Heart left ventricle (tissue), 16 donors: ENCODE measurements at regions not wholly inside any gene's neighbourhood (a gene's known extent, or its start where the extent isn't known, plus 50 kb on each side); places are given as distances from the start of the nearest gene placed in this dataset.
A peak's percentile ranks its signal among the peaks of the same experiment; 100 is the strongest.

Experiments
- ATAC-seq, 4 donors: fragments of 200-7000 bp; cut with Tn5 transposase; one replicate each; pipeline ENCODE4 v1.9.1; 2020 to 2022; ENCODE audit warnings: moderate library complexity in 4 of 4, mild to moderate bottlenecking in 3 of 4, moderate number of reproducible peaks in 1 of 4
- DNase-seq, 5 donors: peaks; one replicate each; pipeline ENCODE4 v3.0.0-alpha.2; 2020
- H3K27ac ChIP-seq, 12 donors: fragments of 200-600 bp; sonication (generic) in 4 of 12; one replicate each; pipeline versions ENCODE4 v1.5.0 to v1.8.0; 2016 to 2022; ENCODE audit warnings: mild to moderate bottlenecking in 2 of 12
- H3K27me3 ChIP-seq, 9 donors: fragments of 200-600 bp; sonication (generic) in 2 of 9; one replicate each; pipeline versions ENCODE4 v1.5.1 to v1.8.0; 2016 to 2022; ENCODE audit warnings: mild to moderate bottlenecking in 3 of 9
- H3K36me3 ChIP-seq, 9 donors: fragments of 200-600 bp; sonication (generic) in 2 of 9; one replicate each; pipeline versions ENCODE4 v1.5.0 to v1.8.0; 2018 to 2022; ENCODE audit warnings: mild to moderate bottlenecking in 2 of 9
- H3K4me1 ChIP-seq, 12 donors: fragments of 200-600 bp; sonication (generic) in 4 of 12; one replicate each; pipeline versions ENCODE4 v1.5.0 to v1.8.0; 2016 to 2022; ENCODE audit warnings: mild to moderate bottlenecking in 3 of 12
- H3K4me3 ChIP-seq, 12 donors: fragments of 200-600 bp; sonication (generic) in 4 of 12; one replicate each; pipeline versions ENCODE4 v1.5.0 to v1.8.0; 2017 to 2022; ENCODE audit warnings: mild to moderate bottlenecking in 9 of 12, moderate library complexity in 4 of 12
- H3K9me3 ChIP-seq, 12 donors: fragments of 200-600 bp; sonication (generic) in 4 of 12; one replicate each; pipeline versions ENCODE4 v1.5.0 to v1.8.0; 2016 to 2022; ENCODE audit warnings: mild to moderate bottlenecking in 1 of 12
- POLR2A ChIP-seq, 2 donors: fragments of 450-650 bp; IDR thresholded peaks; one replicate each; pipeline ENCODE4 v1.6.1; 2017; ENCODE audit warnings: antibody characterized with exemption in 2 of 2, mild to moderate bottlenecking in 2 of 2, moderate library complexity in 2 of 2
- WGBS, 4 donors: extraction: QIAGEN DNeasy Blood & Tissue Kit in 2 of 4; methylation state at CpG; one replicate each; pipeline versions ENCODE4 v1.1.5 to v1.1.7; 2013 to 2018; 5-methylcytosine and 5-hydroxymethylcytosine counted together
- intact Hi-C, 10 donors: fragments of 100-400 bp; cut with DNase I; formaldehyde crosslinking; loops; one replicate each; pipeline versions ENCODE4 v1.11.1 to v1.14.2; 2022
- TF ChIP-seq, protein P1 (sequence below), 12 donors: fragments of 200-600 bp; sonication (generic) in 4 of 12; IDR thresholded peaks; one replicate each; pipeline versions ENCODE4 v1.5.0 to v1.8.0; 2018 to 2022; ENCODE audit warnings: antibody characterized with exemption in 12 of 12, mild to moderate bottlenecking in 5 of 12
- donor health status: ischemic (EF 13 %, LVEDD 7.1; RV severe dilation, severe dysfunction).
- donor health status: healthy with polysubstance abuse.
- donor health status: DM: no; HTN: yes; CAD: no.
- donor health status: DM: no; HTN: no; CAD: no.
- donor health status: ischemic (EF 25% LVEDD 6.9; RV normal size, moderate dysfunction).
- donor health status: ischemic (EF 25% LVEDD 5.7; RV mildly dilated, moderate dysfunction).
- donor health status: healthy.
- donor health status: DM: yes; HTN: yes; CAD: no.
- donor health status: ischemic (EF 35%, LVEDD 5.7; RV mildly dilated, moderate dysfunction).
- donor health status: nonischemic (EF 11% LVEDD 7.7; RV severe dilation, severe dysfunction).
- donor health status: DM: yes; HTN: yes; CAD: no.
- donor health status: PGD.
- donor health status: ischemic (EF 29% LVEDD 5.4; RV normal size, mild dysfunction).
- donor health status: nonischemic (EF 23%, LVEDD 6.1; RV moderate dilation, normal function).

DNA sequence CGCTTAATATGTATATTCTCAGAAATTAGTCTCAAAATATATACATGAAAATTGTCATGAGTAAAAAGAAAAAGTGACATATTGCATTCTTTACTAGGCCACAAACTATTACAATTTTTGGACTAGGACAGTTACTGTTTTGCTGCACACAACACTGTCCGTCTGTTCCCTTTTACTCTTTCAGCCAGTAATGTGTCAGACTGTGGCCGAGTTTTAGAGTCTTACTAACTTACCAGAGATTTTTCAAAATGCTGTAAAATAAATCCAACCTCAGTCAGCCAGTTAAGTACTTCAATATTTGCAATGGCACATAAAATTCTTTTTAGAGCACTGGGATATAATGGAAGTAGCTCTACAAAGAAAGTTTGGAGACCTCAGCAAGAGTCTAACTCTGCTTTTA lies 380.3 kb upstream of the IL12A start:
- no peak for ATAC-seq
- H3K4me1 ChIP-seq, result peaks cover 0 to 14% (median 0%) of the 10 kb centered on the region in 12 donors
- no peaks in the 10 kb centered on the region for H3K9me3 ChIP-seq
- no peaks in the 10 kb centered on the region for H3K27me3 ChIP-seq
- no peak overlapping the region for H3K27ac ChIP-seq
- DNase-seq, result no peak
- no peak overlapping the region for H3K4me3 ChIP-seq
- TF ChIP-seq POLR2A (IDR thresholded peaks at IDR 0.05), result no peak
- TF ChIP-seq, protein P1, sequence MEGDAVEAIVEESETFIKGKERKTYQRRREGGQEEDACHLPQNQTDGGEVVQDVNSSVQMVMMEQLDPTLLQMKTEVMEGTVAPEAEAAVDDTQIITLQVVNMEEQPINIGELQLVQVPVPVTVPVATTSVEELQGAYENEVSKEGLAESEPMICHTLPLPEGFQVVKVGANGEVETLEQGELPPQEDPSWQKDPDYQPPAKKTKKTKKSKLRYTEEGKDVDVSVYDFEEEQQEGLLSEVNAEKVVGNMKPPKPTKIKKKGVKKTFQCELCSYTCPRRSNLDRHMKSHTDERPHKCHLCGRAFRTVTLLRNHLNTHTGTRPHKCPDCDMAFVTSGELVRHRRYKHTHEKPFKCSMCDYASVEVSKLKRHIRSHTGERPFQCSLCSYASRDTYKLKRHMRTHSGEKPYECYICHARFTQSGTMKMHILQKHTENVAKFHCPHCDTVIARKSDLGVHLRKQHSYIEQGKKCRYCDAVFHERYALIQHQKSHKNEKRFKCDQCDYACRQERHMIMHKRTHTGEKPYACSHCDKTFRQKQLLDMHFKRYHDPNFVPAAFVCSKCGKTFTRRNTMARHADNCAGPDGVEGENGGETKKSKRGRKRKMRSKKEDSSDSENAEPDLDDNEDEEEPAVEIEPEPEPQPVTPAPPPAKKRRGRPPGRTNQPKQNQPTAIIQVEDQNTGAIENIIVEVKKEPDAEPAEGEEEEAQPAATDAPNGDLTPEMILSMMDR (IDR thresholded peaks at IDR 0.05), result no peak
- WGBS, 4 donors, result 86 to 88% (median 87%) methylated on average over 3 of the region's 3 CpGs
- no peaks in the 10 kb centered on the region for H3K36me3 ChIP-seq
- intact Hi-C loops, result loop anchor here in 2 of 10 donors (5.0 kb wide), 2 partner anchors 129 to 399 kb away; no protein-coding TSS in a partner anchor

DNA sequence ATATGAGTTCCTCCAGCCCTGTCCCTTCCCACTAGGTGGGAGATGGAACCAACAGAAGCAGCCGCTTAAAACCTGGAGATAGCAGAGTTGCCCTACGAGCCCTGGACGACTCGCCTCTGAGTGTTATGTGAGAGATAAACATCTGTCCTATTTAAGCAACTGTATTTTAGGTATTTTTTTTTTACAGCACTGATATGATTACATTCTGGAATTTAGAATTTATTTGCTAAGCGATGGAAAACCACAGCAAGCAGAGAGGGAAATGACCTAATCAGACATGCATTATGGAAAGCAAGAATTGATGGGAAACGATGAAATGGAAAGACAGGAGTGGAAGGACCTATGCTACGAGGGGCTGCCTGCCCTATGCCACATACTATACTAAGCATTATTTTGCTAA lies 379.0 kb upstream of the IL12A start:
- intact Hi-C loops, result loop anchor here in 5 of 10 donors (5.0 to 10.0 kb wide), 5 partner anchors 125 to 398 kb away; no protein-coding TSS in a partner anchor
- Histone ChIP-seq H3K9me3 (no peaks in the 10 kb centered on the region), H3K4me1 (peaks cover 0 to 11% (median 0%) of the 10 kb centered on the region in 12 donors), H3K27ac (no peak overlapping the region), H3K27me3 (no peaks in the 10 kb centered on the region), H3K36me3 (no peaks in the 10 kb centered on the region), H3K4me3 (no peak overlapping the region)
- 61 to 84% (median 77%) methylated on average over 7 of the region's 7 CpGs for WGBS, 4 donors
- no peak for DNase-seq
- TF ChIP-seq, protein P1 (IDR thresholded peaks at IDR 0.05), result no peak
- no peak for TF ChIP-seq POLR2A (IDR thresholded peaks at IDR 0.05)
- ATAC-seq, result no peak

DNA sequence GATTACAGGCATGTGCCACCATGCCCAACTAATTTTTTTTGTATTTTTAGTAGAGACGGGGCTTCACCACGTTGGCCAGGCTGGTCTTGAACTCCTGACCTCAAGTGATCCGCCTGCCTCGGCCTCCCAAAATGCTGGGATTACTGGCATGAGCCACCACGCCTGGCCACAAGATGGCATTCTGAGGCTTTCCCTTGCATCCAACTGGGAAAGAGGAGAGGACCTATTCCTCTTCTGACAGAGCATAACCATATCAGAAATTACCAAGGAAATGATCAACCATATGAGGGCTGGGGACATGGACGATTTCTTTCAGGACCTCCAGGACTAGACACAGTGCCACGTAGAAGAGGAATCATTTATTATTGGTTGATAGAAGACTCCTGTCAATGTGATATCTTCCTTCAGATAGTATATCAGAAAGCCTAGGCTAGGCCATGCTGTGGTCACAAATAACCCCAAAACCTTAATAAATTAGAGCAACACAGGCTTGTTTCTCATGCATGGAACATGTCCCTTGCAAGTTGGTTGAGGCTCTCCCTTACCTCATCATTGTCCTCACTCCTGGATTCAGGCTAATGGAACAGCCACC lies 372.3 kb upstream of the IL12A start:
- no peaks in the 10 kb centered on the region for H3K9me3 ChIP-seq
- H3K27ac ChIP-seq, result no peak overlapping the region
- peak; percentile 68 to 81 (median 76) for ATAC-seq
- H3K4me1 ChIP-seq, result peaks cover 0 to 12% (median 3%) of the 10 kb centered on the region in 12 donors
- intact Hi-C loops, result loop anchor here (1.0 to 10.0 kb wide), 13 partner anchors 116 to 391 kb away; no protein-coding TSS in a partner anchor
- H3K36me3 ChIP-seq, result no peaks in the 10 kb centered on the region
- no peaks in the 10 kb centered on the region for H3K27me3 ChIP-seq
- TF ChIP-seq, protein P1 (IDR thresholded peaks at IDR 0.05), result peak; percentile 33 to 76 (median 65)
- TF ChIP-seq POLR2A (IDR thresholded peaks at IDR 0.05), result no peak
- peak; percentile 32 to 67 (median 47) for DNase-seq
- WGBS, 4 donors, result 54 to 63% (median 59%) methylated on average over 7 of the region's 7 CpGs
- no peak overlapping the region for H3K4me3 ChIP-seq

DNA sequence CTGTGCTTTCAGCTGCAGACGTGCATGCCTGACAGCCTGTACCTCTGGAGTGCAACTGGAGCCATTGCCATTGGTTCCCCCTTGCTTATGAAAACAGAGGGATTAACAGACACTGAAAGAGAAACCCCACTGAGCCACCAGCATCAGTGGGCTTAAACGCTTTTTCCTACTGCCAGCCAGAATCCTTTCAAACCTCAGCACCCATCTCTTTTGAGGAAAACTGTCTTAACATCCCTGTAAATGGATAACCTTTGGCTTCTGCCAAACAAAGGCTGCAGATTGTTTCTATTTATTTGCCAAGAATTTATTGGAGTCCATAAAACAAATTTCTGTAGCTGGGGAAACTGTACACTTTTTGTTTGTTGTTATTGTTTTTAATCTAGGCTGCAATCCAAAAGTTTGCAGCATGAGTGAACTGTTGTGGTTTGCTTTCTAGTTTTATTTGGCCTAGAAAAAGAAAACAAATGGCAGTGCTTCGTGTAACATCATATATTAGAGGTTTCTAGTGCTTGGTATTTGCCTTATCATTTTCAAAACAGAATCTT lies 369.2 kb upstream of the IL12A start:
- Histone ChIP-seq H3K27me3 (no peaks in the 10 kb centered on the region), H3K4me3 (no peak overlapping the region), H3K4me1 (peaks cover 0 to 18% (median 5%) of the 10 kb centered on the region in 12 donors), H3K9me3 (no peaks in the 10 kb centered on the region), H3K27ac (no peak overlapping the region), H3K36me3 (no peaks in the 10 kb centered on the region)
- ATAC-seq (no peak), DNase-seq (no peak)
- intact Hi-C loops, result loop anchor here in 9 of 10 donors (2.0 to 10.0 kb wide), 11 partner anchors 113 to 388 kb away; no protein-coding TSS in a partner anchor
- TF ChIP-seq, protein P1 (IDR thresholded peaks at IDR 0.05), result no peak
- no peak for TF ChIP-seq POLR2A (IDR thresholded peaks at IDR 0.05)
- WGBS, 4 donors, result 36 to 49% (median 43%) methylated on average over 3 of the region's 3 CpGs
